A673 (cell line): ENCODE measurements at regions not wholly inside any gene's neighbourhood (a gene's known extent, or its start where the extent isn't known, plus 50 kb on each side); places are given as distances from the start of the nearest gene placed in this dataset.

Source experiments
- EZH2 ChIP-seq: fragments of 200-600 bp; sonication (generic); IDR thresholded peaks from 2 replicates; pipeline ENCODE4 v1.6.1; 2017; ENCODE audit warnings: borderline replicate concordance, low read depth, mild to moderate bottlenecking, mixed read lengths, antibody characterized with exemption, low read length; ENCODE audit not compliant: poor library complexity, severe bottlenecking
- TF ChIP-seq, protein P1 (sequence below): fragments of 300-800, 200-600 bp; sonication (generic); conservative IDR thresholded peaks from 2 replicates; pipeline ENCODE4 v1.5.1; 2017; ENCODE audit warnings: low read depth, mild to moderate bottlenecking, antibody characterized with exemption, low read length, moderate library complexity, mixed read lengths

DNA sequence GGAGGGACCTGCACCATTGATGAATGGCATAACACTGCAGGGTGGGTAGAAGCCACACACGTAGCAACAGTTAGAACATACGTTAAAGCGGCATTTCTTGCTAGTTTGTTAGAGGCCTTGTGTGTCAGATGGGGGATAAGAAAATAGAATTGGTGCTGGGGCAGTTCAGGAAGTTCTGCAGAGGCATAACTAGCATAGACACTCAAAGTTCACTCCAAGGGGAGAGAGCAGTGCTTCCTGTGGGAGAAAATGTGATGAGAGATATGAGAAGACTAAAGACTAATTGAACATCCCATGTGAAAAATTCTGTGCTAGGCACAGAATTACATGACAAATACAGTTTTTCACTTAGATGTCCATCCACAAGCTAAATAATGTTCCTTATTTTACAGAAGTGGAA is 327.1 kb downstream of the ZNF621 start:
- TF ChIP-seq, protein P1, sequence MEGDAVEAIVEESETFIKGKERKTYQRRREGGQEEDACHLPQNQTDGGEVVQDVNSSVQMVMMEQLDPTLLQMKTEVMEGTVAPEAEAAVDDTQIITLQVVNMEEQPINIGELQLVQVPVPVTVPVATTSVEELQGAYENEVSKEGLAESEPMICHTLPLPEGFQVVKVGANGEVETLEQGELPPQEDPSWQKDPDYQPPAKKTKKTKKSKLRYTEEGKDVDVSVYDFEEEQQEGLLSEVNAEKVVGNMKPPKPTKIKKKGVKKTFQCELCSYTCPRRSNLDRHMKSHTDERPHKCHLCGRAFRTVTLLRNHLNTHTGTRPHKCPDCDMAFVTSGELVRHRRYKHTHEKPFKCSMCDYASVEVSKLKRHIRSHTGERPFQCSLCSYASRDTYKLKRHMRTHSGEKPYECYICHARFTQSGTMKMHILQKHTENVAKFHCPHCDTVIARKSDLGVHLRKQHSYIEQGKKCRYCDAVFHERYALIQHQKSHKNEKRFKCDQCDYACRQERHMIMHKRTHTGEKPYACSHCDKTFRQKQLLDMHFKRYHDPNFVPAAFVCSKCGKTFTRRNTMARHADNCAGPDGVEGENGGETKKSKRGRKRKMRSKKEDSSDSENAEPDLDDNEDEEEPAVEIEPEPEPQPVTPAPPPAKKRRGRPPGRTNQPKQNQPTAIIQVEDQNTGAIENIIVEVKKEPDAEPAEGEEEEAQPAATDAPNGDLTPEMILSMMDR = no peak
- TF ChIP-seq EZH2 = no peak
